Neural cell (in vitro differentiated cells): ENCODE measurements at regions not wholly inside any gene's neighbourhood (a gene's known extent, or its start where the extent isn't known, plus 50 kb on each side); places are given as distances from the start of the nearest gene placed in this dataset.
"Not testable (repeated sequence)": the region's sequence is repeated elsewhere in the genome, so short reads cannot be mapped to it uniquely, and the experiment has no call there.

Experiments used
- H2AFZ ChIP-seq: fragments of 200-600, 300-800 bp; sonication (generic), shearing (Covaris generic); 2 replicates; pipeline ENCODE4 v1.6.0; 2014; ENCODE audit warnings: low read depth, mild to moderate bottlenecking, antibody characterized with exemption, low read length, moderate library complexity
- H3F3A ChIP-seq: fragments of 200-600 bp; shearing (Covaris generic); 2 replicates; pipeline ENCODE4 v1.6.1; 2016; ENCODE audit warnings: mild to moderate bottlenecking, moderate library complexity, mixed read lengths, antibody characterized with exemption, low read length; ENCODE audit not compliant: insufficient read depth, poor library complexity, severe bottlenecking
- H3K27ac ChIP-seq: fragments of 200-600, 300-800 bp; sonication (generic), shearing (Covaris generic); 2 replicates; pipeline ENCODE4 v1.5.1; 2014; ENCODE audit warnings: mild to moderate bottlenecking, low read length, moderate library complexity
- H3K27me3 ChIP-seq: fragments of 300-800, 200-600 bp; sonication (generic), shearing (Covaris generic); 2 replicates; pipeline ENCODE4 v1.6.0; 2014; ENCODE audit warnings: mild to moderate bottlenecking, low read depth, low read length, moderate library complexity; ENCODE audit not compliant: insufficient read depth
- H3K36me3 ChIP-seq: fragments of 300-800, 200-600 bp; sonication (generic), shearing (Covaris generic); 2 replicates; pipeline ENCODE4 v1.5.1; 2014; ENCODE audit warnings: mild to moderate bottlenecking, antibody characterized with exemption, low read length, moderate library complexity; ENCODE audit not compliant: insufficient read depth
- H3K4me2 ChIP-seq: fragments of 300-800, 200-600 bp; sonication (generic), shearing (Covaris generic); 2 replicates; pipeline ENCODE4 v1.6.0; 2014; ENCODE audit warnings: mild to moderate bottlenecking, low read length
- H3K4me3 ChIP-seq: fragments of 300-800, 200-600 bp; sonication (generic), shearing (Covaris generic); 2 replicates; pipeline ENCODE4 v1.5.1; 2014; ENCODE audit warnings: mild to moderate bottlenecking, low read length, moderate library complexity
- H3K79me2 ChIP-seq: fragments of 200-600 bp; shearing (Covaris generic); replicated peaks from 2 replicates; pipeline ENCODE4 v1.6.0; 2014; ENCODE audit warnings: mild to moderate bottlenecking, low read length, moderate library complexity; ENCODE audit not compliant: insufficient read depth
- H3K9ac ChIP-seq: fragments of 300-800, 200-600 bp; sonication (generic), shearing (Covaris generic); 2 replicates; pipeline ENCODE4 v1.6.1; 2016; ENCODE audit warnings: mild to moderate bottlenecking, low read length, mixed read lengths
- H3K9me2 ChIP-seq: fragments of 200-600 bp; shearing (Covaris generic); 2 replicates; pipeline ENCODE4 v1.6.1; 2016; ENCODE audit warnings: mild to moderate bottlenecking, low read length, mixed read lengths; ENCODE audit not compliant: insufficient read depth
- H3K9me3 ChIP-seq: fragments of 200-600, 300-800 bp; sonication (generic), shearing (Covaris generic); 2 replicates; pipeline ENCODE4 v1.6.1; 2016; ENCODE audit warnings: mild to moderate bottlenecking, mixed run types, low read length, moderate library complexity, mixed read lengths
- H4K20me1 ChIP-seq: fragments of 200-600 bp; shearing (Covaris generic); 2 replicates; pipeline ENCODE4 v1.6.1; 2016; ENCODE audit warnings: mild to moderate bottlenecking, mixed run types; ENCODE audit not compliant: insufficient read depth
- EP300 ChIP-seq: fragments of 450-650 bp; conservative IDR thresholded peaks from 2 replicates; pipeline ENCODE4 v1.6.1; 2014; ENCODE audit warnings: antibody characterized with exemption, mild to moderate bottlenecking, moderate library complexity; ENCODE audit not compliant: poor library complexity, severe bottlenecking
- EZH2 ChIP-seq: fragments of 200-600, 300-800 bp; shearing (Covaris generic), sonication (generic); IDR thresholded peaks from 2 replicates; pipeline ENCODE4 v1.6.1; 2014; ENCODE audit warnings: antibody characterized with exemption, low read length, borderline replicate concordance, mild to moderate bottlenecking; ENCODE audit not compliant: insufficient read depth, poor library complexity, severe bottlenecking
- MXI1 ChIP-seq: fragments of 450-650 bp; conservative IDR thresholded peaks from 2 replicates; pipeline ENCODE4 v1.6.1; 2014; ENCODE audit warnings: antibody characterized with exemption, mild to moderate bottlenecking; ENCODE audit not compliant: poor library complexity, severe bottlenecking
- POLR2AphosphoS5 ChIP-seq: IDR thresholded peaks from 2 replicates; pipeline ENCODE4 v1.6.1; 2012
- RAD21 ChIP-seq: fragments of 450-650 bp; conservative IDR thresholded peaks from 2 replicates; pipeline ENCODE4 v1.6.1; 2014; ENCODE audit warnings: antibody characterized with exemption, mild to moderate bottlenecking, moderate library complexity
- REST ChIP-seq: IDR thresholded peaks from 2 replicates; pipeline ENCODE4 v1.6.1; 2012; ENCODE audit warnings: borderline replicate concordance
- SMC3 ChIP-seq: fragments of 450-650 bp; conservative IDR thresholded peaks from 2 replicates; pipeline ENCODE4 v1.6.1; 2014; ENCODE audit warnings: antibody characterized with exemption, mild to moderate bottlenecking, moderate library complexity; ENCODE audit not compliant: poor library complexity
- TAF1 ChIP-seq: IDR thresholded peaks from 2 replicates; pipeline ENCODE4 v1.6.1; 2012; ENCODE audit warnings: low read depth
- TF ChIP-seq, protein P1 (sequence below): fragments of 450-650 bp; IDR thresholded peaks from 2 replicates; pipeline ENCODE4 v1.5.1; 2014; ENCODE audit warnings: antibody characterized with exemption, mild to moderate bottlenecking, moderate library complexity; ENCODE audit not compliant: poor library complexity, severe bottlenecking

- no peak overlapping the region for H3K4me2 ChIP-seq
- no peaks in the 10 kb centered on the region for H3K79me2 ChIP-seq
- no peaks in the 10 kb centered on the region for H4K20me1 ChIP-seq
- no peak overlapping the region for H3K4me3 ChIP-seq
- no peaks in the 10 kb centered on the region for H3F3A ChIP-seq
- no peak overlapping the region for H2AFZ ChIP-seq
- no peaks in the 10 kb centered on the region for H3K36me3 ChIP-seq
- no peak overlapping the region for H3K27ac ChIP-seq
- H3K9me3 ChIP-seq, result no peaks in the 10 kb centered on the region
- no peaks in the 10 kb centered on the region for H3K9me2 ChIP-seq
- TF ChIP-seq POLR2AphosphoS5, result no peak
- TF ChIP-seq RAD21, result no peak
- no peak for TF ChIP-seq TAF1
- TF ChIP-seq, protein P1, sequence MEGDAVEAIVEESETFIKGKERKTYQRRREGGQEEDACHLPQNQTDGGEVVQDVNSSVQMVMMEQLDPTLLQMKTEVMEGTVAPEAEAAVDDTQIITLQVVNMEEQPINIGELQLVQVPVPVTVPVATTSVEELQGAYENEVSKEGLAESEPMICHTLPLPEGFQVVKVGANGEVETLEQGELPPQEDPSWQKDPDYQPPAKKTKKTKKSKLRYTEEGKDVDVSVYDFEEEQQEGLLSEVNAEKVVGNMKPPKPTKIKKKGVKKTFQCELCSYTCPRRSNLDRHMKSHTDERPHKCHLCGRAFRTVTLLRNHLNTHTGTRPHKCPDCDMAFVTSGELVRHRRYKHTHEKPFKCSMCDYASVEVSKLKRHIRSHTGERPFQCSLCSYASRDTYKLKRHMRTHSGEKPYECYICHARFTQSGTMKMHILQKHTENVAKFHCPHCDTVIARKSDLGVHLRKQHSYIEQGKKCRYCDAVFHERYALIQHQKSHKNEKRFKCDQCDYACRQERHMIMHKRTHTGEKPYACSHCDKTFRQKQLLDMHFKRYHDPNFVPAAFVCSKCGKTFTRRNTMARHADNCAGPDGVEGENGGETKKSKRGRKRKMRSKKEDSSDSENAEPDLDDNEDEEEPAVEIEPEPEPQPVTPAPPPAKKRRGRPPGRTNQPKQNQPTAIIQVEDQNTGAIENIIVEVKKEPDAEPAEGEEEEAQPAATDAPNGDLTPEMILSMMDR, result no peak
- no peak for TF ChIP-seq SMC3
- no peak for TF ChIP-seq REST
- TF ChIP-seq MXI1, result no peak
- TF ChIP-seq EZH2, result no peak
- no peak for TF ChIP-seq EP300
- no peak overlapping the region for H3K9ac ChIP-seq
- no peaks in the 10 kb centered on the region for H3K27me3 ChIP-seq
Measured at GRCh38 chr13:44730851-44731250, 154.7 kb upstream of the TSC22D1 start.

DNA sequence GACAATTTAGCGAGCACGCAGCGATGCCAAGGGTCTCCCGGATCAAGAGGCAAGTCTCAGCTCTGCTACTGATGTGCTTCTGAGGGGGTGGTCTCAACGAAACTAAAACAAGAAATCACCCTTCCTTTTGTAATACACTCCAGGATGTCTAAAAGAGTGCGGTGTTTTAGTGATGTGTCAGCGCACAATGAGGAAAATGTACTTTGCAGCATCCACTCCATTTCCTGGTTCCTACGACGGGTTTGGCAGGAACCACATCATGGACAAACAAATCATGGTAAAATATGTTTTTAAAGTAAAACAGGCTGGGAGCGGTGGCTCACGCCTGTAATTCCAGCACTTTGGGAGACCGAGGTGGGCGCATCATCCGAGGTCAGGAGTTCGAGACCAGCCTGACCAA lies 154.0 kb upstream of the TSC22D1 start:
- Histone ChIP-seq H2AFZ (no peak overlapping the region), H3K9ac (no peak overlapping the region), H3K9me2 (no peaks in the 10 kb centered on the region), H4K20me1 (no peaks in the 10 kb centered on the region), H3K9me3 (no peaks in the 10 kb centered on the region), H3K36me3 (no peaks in the 10 kb centered on the region), H3K79me2 (no peaks in the 10 kb centered on the region), H3F3A (no peaks in the 10 kb centered on the region), H3K4me3 (no peak overlapping the region), H3K27ac (no peak overlapping the region), H3K27me3 (no peaks in the 10 kb centered on the region), H3K4me2 (no peak overlapping the region)
- TF ChIP-seq EP300 (no peak), TAF1 (no peak), REST (no peak), MXI1 (no peak)

DNA sequence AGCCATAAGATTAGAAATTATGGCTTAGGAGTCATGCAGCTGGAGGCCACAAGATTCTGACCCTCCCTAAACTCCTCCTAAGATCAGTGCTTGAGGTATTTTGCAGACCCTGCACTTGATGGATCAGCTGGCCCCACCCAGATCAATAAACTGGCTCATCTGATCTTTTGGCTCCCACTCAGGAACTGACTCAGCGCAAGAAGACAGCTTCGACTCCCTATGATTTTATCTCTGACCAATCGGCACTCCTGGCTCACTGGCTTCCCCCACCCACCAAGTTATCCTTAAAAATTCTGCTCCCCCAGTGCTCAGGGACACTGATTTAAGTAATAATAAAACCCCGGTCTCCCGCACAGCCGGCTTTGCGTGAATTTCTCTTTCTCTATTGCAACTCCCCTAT lies 151.5 kb upstream of the TSC22D1 start:
- H2AFZ ChIP-seq, H3K4me2 ChIP-seq, H3K9me2 ChIP-seq: not testable (repeated sequence)

More for the DNA sequence above, 151.5 kb upstream of the TSC22D1 start:
- H3K79me2 ChIP-seq, H3K4me3 ChIP-seq, H3K9me3 ChIP-seq, H3K27ac ChIP-seq, H3K36me3 ChIP-seq, H3K27me3 ChIP-seq, H3F3A ChIP-seq, H4K20me1 ChIP-seq, H3K9ac ChIP-seq: not testable (repeated sequence)
